SK-N-SH (cell line): ENCODE measurements at regions not wholly inside any gene's neighbourhood (a gene's known extent, or its start where the extent isn't known, plus 50 kb on each side); places are given as distances from the start of the nearest gene placed in this dataset.
"Not testable (repeated sequence)": the region's sequence is repeated elsewhere in the genome, so short reads cannot be mapped to it uniquely, and the experiment has no call there.

Experiments
- CTCF ChIA-PET: fragments of 300-600, 350-600 bp; formaldehyde crosslinking; extraction: SDS; loops from one replicate; lab custom pipeline; 2021; lab: Yijun Ruan, JAX
- POLR2A ChIA-PET: fragments of 350-600 bp; sonication (Branson Sonifier 250); formaldehyde crosslinking; extraction: SDS; loops from one replicate; lab custom pipeline; 2020; ENCODE audit warnings: antibody characterized with exemption, inconsistent platforms; lab: Yijun Ruan, JAX
- DNase-seq: peaks from one replicate; pipeline ENCODE4 v3.0.0; 2012
- H2AFZ ChIP-seq: fragments of 200-600 bp; sonication (generic); 2 replicates; pipeline ENCODE4 v1.8.1; 2016; ENCODE audit warnings: antibody characterized with exemption, mild to moderate bottlenecking, low read depth
- H3F3A ChIP-seq: fragments of 200-600 bp; sonication (generic); replicated peaks from 2 replicates; pipeline ENCODE3; 2016; ENCODE audit warnings: antibody characterized with exemption, mild to moderate bottlenecking; ENCODE audit not compliant: insufficient read depth
- H3K27ac ChIP-seq, 2 experiments: fragments of 200-500 bp in 1 of 2; fragments of 200-600 bp in 1 of 2; sonication (Bioruptor generic) in 1 of 2; sonication (generic), shearing (Covaris generic) in 1 of 2; 2 replicates each; pipeline versions ENCODE4 v1.5.1 to v1.6.1; 2014 to 2016; ENCODE audit warnings: low read depth in 2 of 2, inconsistent platforms in 1 of 2, low read length in 1 of 2, mild to moderate bottlenecking in 1 of 2, mixed read lengths in 1 of 2
- H3K27me3 ChIP-seq: fragments of 200-600 bp; sonication (generic), shearing (Covaris generic); 2 replicates; pipeline ENCODE4 v1.6.1; 2016; ENCODE audit warnings: mixed run types; ENCODE audit not compliant: insufficient read depth
- H3K36me3 ChIP-seq, 2 experiments: fragments of 200-500 bp in 1 of 2; fragments of 200-600 bp in 1 of 2; sonication (Bioruptor generic) in 1 of 2; sonication (generic) in 1 of 2; replicated peaks in 1 of 2; 2 replicates each; pipeline versions ENCODE3 to v1.5.1; 2014 to 2016; ENCODE audit warnings: low read length in 1 of 2, mild to moderate bottlenecking in 1 of 2; ENCODE audit not compliant: insufficient read depth in 2 of 2, control insufficient read depth in 1 of 2
- H3K4me1 ChIP-seq, 2 experiments: fragments of 200-500 bp in 1 of 2; fragments of 200-600 bp in 1 of 2; sonication (Bioruptor generic) in 1 of 2; sonication (generic), shearing (Covaris generic) in 1 of 2; 2 replicates each; pipeline versions ENCODE4 v1.5.1 to v1.6.1; 2014 to 2016; ENCODE audit warnings: low read depth in 1 of 2, low read length in 1 of 2, mixed run types in 1 of 2; ENCODE audit not compliant: insufficient read depth in 2 of 2, control insufficient read depth in 1 of 2
- H3K4me2 ChIP-seq: fragments of 200-600 bp; sonication (generic), shearing (Covaris generic); 2 replicates; pipeline ENCODE4 v1.6.1; 2017; ENCODE audit warnings: mixed run types
- H3K4me3 ChIP-seq, 2 experiments: fragments of 200-500 bp in 1 of 2; fragments of 200-600 bp in 1 of 2; sonication (Bioruptor generic) in 1 of 2; sonication (generic), shearing (Covaris generic) in 1 of 2; 2 replicates each; pipeline versions ENCODE4 v1.5.1 to v1.8.1; 2014 to 2016; ENCODE audit warnings: low read depth in 2 of 2, inconsistent platforms in 1 of 2, low read length in 1 of 2, mild to moderate bottlenecking in 1 of 2, mixed read lengths in 1 of 2, moderate library complexity in 1 of 2
- H3K79me2 ChIP-seq: fragments of 200-600 bp; sonication (generic); 2 replicates; pipeline ENCODE4 v1.8.1; 2017; ENCODE audit warnings: mild to moderate bottlenecking; ENCODE audit not compliant: insufficient read depth
- H3K9ac ChIP-seq: fragments of 200-600 bp; sonication (generic); 2 replicates; pipeline ENCODE4 v1.6.1; 2017; ENCODE audit warnings: mixed run types
- H3K9me2 ChIP-seq: fragments of 200-600 bp; sonication (generic); 2 replicates; pipeline ENCODE4 v1.6.1; 2017; ENCODE audit warnings: mixed run types
- H3K9me3 ChIP-seq: fragments of 200-600 bp; sonication (generic); 2 replicates; pipeline ENCODE4 v1.6.1; 2017; ENCODE audit warnings: mixed run types, mild to moderate bottlenecking, moderate library complexity
- H4K20me1 ChIP-seq: fragments of 200-600 bp; sonication (generic); 2 replicates; pipeline ENCODE4 v1.6.1; 2017; ENCODE audit warnings: mild to moderate bottlenecking, mixed run types; ENCODE audit not compliant: insufficient read depth
- CHD2 ChIP-seq: fragments of 150-350 bp; IDR thresholded peaks from 2 replicates; pipeline ENCODE4 v1.6.1; 2018; ENCODE audit warnings: low read length; ENCODE audit not compliant: partially characterized antibody
- CTCF ChIP-seq: fragments of 200-600 bp; sonication (generic); IDR thresholded peaks from 2 replicates; pipeline ENCODE4 v1.6.1; 2017; ENCODE audit warnings: antibody characterized with exemption, mild to moderate bottlenecking, moderate library complexity
- ELF1 ChIP-seq: IDR thresholded peaks from 2 replicates; pipeline ENCODE4 v1.4.0; 2012
- EP300 ChIP-seq, 2 experiments: IDR thresholded peaks; 2 replicates each; pipeline versions ENCODE4 v1.4.0 to v1.6.1; 2012; ENCODE audit warnings: borderline replicate concordance in 1 of 2, low read depth in 1 of 2, low read length in 1 of 2
- EZH2phosphoT487 ChIP-seq: fragments of 200-600 bp; sonication (generic); IDR thresholded peaks from 2 replicates; pipeline ENCODE4 v1.6.1; 2017; ENCODE audit warnings: low read depth, mixed run types, mild to moderate bottlenecking, antibody characterized with exemption, moderate library complexity, borderline replicate concordance
- FOSL2 ChIP-seq: IDR thresholded peaks from 2 replicates; pipeline ENCODE4 v1.4.0; 2012; ENCODE audit warnings: low read depth, mild to moderate bottlenecking, moderate library complexity, borderline replicate concordance
- FOXJ3 ChIP-seq: sonication (generic); formaldehyde crosslinking; IDR thresholded peaks from 2 replicates; pipeline ENCODE4 v1.5.1; 2020; ENCODE audit warnings: mild to moderate bottlenecking, missing genetic modification reagents
- FOXM1 ChIP-seq: IDR thresholded peaks from 2 replicates; pipeline ENCODE4 v1.4.0; 2012; ENCODE audit warnings: low read depth, mild to moderate bottlenecking
- GABPA ChIP-seq: IDR thresholded peaks from 2 replicates; pipeline ENCODE4 v1.4.0; 2012; ENCODE audit warnings: low read depth, mild to moderate bottlenecking
- GATA2 ChIP-seq: sonication (generic); formaldehyde crosslinking; IDR thresholded peaks from 2 replicates; pipeline ENCODE4 v1.5.0; 2020; ENCODE audit warnings: mild to moderate bottlenecking, missing genetic modification reagents
- MEF2A ChIP-seq: IDR thresholded peaks from 2 replicates; pipeline ENCODE4 v1.4.0; 2012; ENCODE audit warnings: low read depth, borderline replicate concordance
- PBX3 ChIP-seq: IDR thresholded peaks from 2 replicates; pipeline ENCODE4; 2012
- POLR2AphosphoS5 ChIP-seq: IDR thresholded peaks from 2 replicates; pipeline ENCODE4 v1.6.1; 2012; ENCODE audit warnings: low read depth, low read length
- RXRA ChIP-seq: IDR thresholded peaks from 2 replicates; pipeline ENCODE4 v1.4.0; 2012; ENCODE audit warnings: low read depth, mild to moderate bottlenecking, borderline replicate concordance
- SIN3A ChIP-seq: IDR thresholded peaks from 2 replicates; pipeline ENCODE4 v1.6.1; 2012; ENCODE audit warnings: low read depth, mild to moderate bottlenecking, low read length, moderate library complexity, borderline replicate concordance
- TAF1 ChIP-seq: IDR thresholded peaks from 2 replicates; pipeline ENCODE4 v1.6.1; 2012; ENCODE audit warnings: low read depth, mild to moderate bottlenecking, low read length, moderate library complexity, borderline replicate concordance
- TCF12 ChIP-seq: IDR thresholded peaks from 2 replicates; pipeline ENCODE4 v1.4.0; 2012
- USF2 ChIP-seq: fragments of 150-350 bp; IDR thresholded peaks from 2 replicates; pipeline ENCODE4 v1.6.1; 2017; ENCODE audit warnings: antibody characterized with exemption, low read length, low read depth, borderline replicate concordance
- WGBS: methylation state at CpG from one replicate; pipeline ENCODE4 v1.1.6; 2017; ENCODE audit warnings: low lambda C conversion rate; 5-methylcytosine and 5-hydroxymethylcytosine counted together

GRCh38 chr9:38126730-38127129 is 57.7 kb upstream of the SHB start:
- Histone ChIP-seq H3K9me3 (no peaks in the 10 kb centered on the region), H4K20me1 (no peaks in the 10 kb centered on the region), H3K27me3 (peaks cover 26% of the 10 kb centered on the region; the same call in 1 of the 2 replicates), H3K4me1 (no peaks in the 10 kb centered on the region; a peak in 1 of 4 replicates), H3K9me2 (no peaks in the 10 kb centered on the region), H3K4me2 (no peak overlapping the region), H3K36me3 (no peaks in the 10 kb centered on the region), H2AFZ (no peak overlapping the region), H3F3A (no peaks in the 10 kb centered on the region), H3K79me2 (no peaks in the 10 kb centered on the region), H3K9ac (no peak overlapping the region), H3K27ac (no peak overlapping the region), H3K4me3 (no peak overlapping the region)
- POLR2A ChIA-PET: no interaction called here
- WGBS: 75% methylated on average over 1 of the region's 6 CpGs
- CTCF ChIA-PET: no interaction called here
- TF ChIP-seq POLR2AphosphoS5 (no peak), FOXJ3 (CRISPR knock-in tag) (no peak), GABPA (no peak), MEF2A (no peak), FOSL2 (no peak), PBX3 (no peak), TAF1 (no peak), ELF1 (no peak), FOXM1 (no peak), SIN3A (no peak), EP300 (IDR thresholded peaks at IDR 0.05; ENCODE audit: borderline replicate concordance in 1 of 2, low read depth in 1 of 2, low read length in 1 of 2) (no peak), CHD2 (no peak)
- DNase-seq: no peak

GRCh38 chr9:38125889-38126288 is 56.9 kb upstream of the SHB start:
- Histone ChIP-seq H3K27me3 (peaks cover 26% of the 10 kb centered on the region; the same call in 1 of the 2 replicates), H3F3A (no peaks in the 10 kb centered on the region), H3K9me3 (no peaks in the 10 kb centered on the region), H3K36me3 (no peaks in the 10 kb centered on the region), H3K4me2 (no peak overlapping the region), H3K27ac (no peak overlapping the region), H3K9me2 (no peaks in the 10 kb centered on the region), H3K4me3 (no peak overlapping the region), H3K4me1 (no peaks in the 10 kb centered on the region; a peak in 1 of 4 replicates), H3K79me2 (no peaks in the 10 kb centered on the region), H3K9ac (no peak overlapping the region), H2AFZ (no peak overlapping the region), H4K20me1 (no peaks in the 10 kb centered on the region)
- 82% methylated on average over 7 of the region's 7 CpGs for WGBS
- DNase-seq: no peak
- POLR2A ChIA-PET: no interaction called here
- TF ChIP-seq CTCF: no peak
- no peak for TF ChIP-seq TCF12
- no peak for TF ChIP-seq GATA2 (CRISPR knock-in tag)
- no peak for TF ChIP-seq EZH2phosphoT487
- TF ChIP-seq RXRA: no peak
- no peak for TF ChIP-seq FOXJ3 (CRISPR knock-in tag)
- TF ChIP-seq USF2: no peak
- CTCF ChIA-PET: interaction anchor here (1.6 to 2.2 kb wide), 2 partner anchors 9 to 38 kb away, joined by 5 to 6 read pairs; no protein-coding TSS in a partner anchor

GRCh38 chr9:38123359-38123758 is 54.3 kb upstream of the SHB start:
- CTCF ChIA-PET: not testable (repeated sequence)

More at GRCh38 chr9:38123359-38123758, 54.3 kb upstream of the SHB start:
- H3K27ac ChIP-seq, H3K4me1 ChIP-seq, H3K4me3 ChIP-seq, H3K9me3 ChIP-seq, H2AFZ ChIP-seq, H3K4me2 ChIP-seq, DNase-seq, H3F3A ChIP-seq, H3K9me2 ChIP-seq, H4K20me1 ChIP-seq, H3K36me3 ChIP-seq, H3K79me2 ChIP-seq, H3K9ac ChIP-seq, POLR2A ChIA-PET: not testable (repeated sequence)
- WGBS: 31% methylated on average over 1 of the region's 1 CpG
- H3K27me3 ChIP-seq: peaks cover 26% of the 10 kb centered on the region; the same call in 1 of the 2 replicates
